ENCODE measurements at regions not wholly inside any gene's neighbourhood (a gene's known extent, or its start where the extent isn't known, plus 50 kb on each side); places are given as distances from the start of the nearest gene placed in this dataset.
"Not testable (repeated sequence)": the region's sequence is repeated elsewhere in the genome, so short reads cannot be mapped to it uniquely, and the experiment has no call there.

DNA sequence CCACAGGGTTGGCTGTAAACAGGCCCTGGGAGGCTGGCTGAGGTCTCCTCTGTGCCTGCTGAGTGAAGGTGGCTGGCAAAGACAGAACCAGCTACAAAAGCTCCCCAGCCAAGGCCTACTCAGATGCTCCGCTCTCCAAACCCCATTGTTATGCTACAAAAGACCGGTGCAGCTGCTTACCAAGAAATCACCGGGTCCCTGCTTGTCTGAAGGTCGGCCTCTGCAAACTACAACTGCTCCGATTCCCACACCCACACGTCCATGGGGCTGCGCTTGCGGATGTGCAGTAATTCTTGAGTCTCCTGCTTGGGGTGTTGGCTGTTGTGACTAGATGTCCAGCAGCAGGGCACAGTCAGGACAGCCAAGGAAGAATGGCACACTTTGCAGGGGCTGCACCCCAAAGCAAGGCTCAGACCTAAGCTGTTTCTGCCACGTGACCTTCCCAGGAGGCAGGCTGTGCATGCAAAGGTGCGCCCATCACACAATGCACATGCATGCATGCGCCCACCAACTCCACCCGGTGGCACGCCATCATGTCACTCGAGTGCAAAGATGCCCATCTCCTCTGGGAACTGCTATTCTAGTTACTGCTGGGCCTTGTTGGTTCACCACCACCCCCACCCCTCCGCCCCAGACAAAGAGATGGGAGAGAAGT lies 97.8 kb downstream of the OAT start:
- no peak for DNase-seq (ENCODE audit: low read depth)
- no peak overlapping the region for H3K4me3 ChIP-seq (ENCODE audit: low read depth, low read length)
- TF ChIP-seq, protein P1, sequence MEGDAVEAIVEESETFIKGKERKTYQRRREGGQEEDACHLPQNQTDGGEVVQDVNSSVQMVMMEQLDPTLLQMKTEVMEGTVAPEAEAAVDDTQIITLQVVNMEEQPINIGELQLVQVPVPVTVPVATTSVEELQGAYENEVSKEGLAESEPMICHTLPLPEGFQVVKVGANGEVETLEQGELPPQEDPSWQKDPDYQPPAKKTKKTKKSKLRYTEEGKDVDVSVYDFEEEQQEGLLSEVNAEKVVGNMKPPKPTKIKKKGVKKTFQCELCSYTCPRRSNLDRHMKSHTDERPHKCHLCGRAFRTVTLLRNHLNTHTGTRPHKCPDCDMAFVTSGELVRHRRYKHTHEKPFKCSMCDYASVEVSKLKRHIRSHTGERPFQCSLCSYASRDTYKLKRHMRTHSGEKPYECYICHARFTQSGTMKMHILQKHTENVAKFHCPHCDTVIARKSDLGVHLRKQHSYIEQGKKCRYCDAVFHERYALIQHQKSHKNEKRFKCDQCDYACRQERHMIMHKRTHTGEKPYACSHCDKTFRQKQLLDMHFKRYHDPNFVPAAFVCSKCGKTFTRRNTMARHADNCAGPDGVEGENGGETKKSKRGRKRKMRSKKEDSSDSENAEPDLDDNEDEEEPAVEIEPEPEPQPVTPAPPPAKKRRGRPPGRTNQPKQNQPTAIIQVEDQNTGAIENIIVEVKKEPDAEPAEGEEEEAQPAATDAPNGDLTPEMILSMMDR (IDR thresholded peaks at IDR 0.05; ENCODE audit: control insufficient read depth, extremely low read depth, insufficient read depth), result no peak

DNA sequence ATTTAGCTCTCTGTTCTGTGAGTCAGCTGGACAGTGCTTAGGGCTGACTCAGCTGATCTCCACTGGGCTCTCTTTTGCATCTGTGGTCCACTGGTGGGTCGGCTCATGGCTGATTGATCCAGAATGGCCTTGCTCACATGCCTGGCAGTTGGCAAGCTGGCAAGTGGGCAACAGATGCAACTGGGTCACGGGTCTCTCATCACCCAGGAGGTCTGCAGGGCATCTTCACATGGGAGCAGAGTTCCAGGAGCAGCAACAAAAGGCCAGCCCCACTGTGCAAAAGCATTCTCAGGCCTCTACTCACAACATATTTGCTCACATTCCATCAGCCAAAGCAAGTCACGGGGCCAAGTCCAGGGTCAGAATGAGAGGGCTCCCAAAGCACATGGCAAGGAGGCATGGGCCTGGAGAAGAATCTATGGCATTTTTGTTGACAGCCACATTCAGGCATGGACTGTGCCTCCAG lies 98.8 kb downstream of the OAT start:
- no peak for DNase-seq (ENCODE audit: low read depth)

DNA sequence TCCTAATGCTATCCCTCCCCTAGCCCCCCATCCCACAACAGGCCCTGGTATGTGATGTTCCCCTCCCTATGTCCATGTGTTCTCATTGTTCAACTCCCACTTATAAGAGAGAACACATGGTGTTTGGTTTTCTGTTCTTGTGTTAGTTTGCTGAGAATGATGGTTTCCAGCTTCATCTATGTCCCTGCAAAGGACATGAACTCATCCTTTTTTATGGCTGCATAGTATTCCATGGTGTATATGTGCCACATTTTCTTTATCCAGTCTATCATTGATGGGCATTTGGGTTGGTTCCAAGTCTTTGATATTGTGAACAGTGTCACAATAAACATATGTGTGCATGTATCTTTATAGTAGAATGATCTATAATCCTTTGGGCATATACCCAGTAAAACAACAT lies 99.2 kb downstream of the OAT start:
- H3K4me3 ChIP-seq (ENCODE audit: low read depth, low read length); DNase-seq (ENCODE audit: low read depth): not testable (repeated sequence)

More for the DNA sequence above, 98.8 kb downstream of the OAT start:
- no peak overlapping the region for H3K4me3 ChIP-seq (ENCODE audit: low read depth, low read length)
- TF ChIP-seq, protein P1 (IDR thresholded peaks at IDR 0.05; ENCODE audit: control insufficient read depth, extremely low read depth, insufficient read depth), result no peak

DNA sequence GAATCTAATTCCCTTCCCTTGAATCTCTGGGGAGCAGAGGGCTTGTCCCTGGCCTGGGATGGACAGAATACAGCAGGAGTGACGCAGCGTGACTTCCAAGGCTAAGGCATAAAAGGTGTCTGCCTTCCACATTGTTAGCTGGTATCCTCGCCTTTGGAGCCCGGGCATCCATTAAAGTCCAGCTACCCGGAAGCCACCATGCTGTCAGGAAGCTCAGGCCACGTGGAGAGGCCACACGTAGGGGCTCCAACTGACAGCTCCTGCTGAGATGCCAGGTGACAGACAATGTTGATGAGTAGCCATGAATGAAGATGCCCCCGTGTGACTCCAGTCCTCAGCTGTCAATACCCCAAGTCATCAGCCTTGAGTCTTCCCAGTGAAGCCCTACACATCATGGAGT lies 99.9 kb downstream of the OAT start:
- no peak for DNase-seq (ENCODE audit: low read depth)
- no peak overlapping the region for H3K4me3 ChIP-seq (ENCODE audit: low read depth, low read length)
- TF ChIP-seq, protein P1 (IDR thresholded peaks at IDR 0.05; ENCODE audit: control insufficient read depth, extremely low read depth, insufficient read depth), result no peak

DNA sequence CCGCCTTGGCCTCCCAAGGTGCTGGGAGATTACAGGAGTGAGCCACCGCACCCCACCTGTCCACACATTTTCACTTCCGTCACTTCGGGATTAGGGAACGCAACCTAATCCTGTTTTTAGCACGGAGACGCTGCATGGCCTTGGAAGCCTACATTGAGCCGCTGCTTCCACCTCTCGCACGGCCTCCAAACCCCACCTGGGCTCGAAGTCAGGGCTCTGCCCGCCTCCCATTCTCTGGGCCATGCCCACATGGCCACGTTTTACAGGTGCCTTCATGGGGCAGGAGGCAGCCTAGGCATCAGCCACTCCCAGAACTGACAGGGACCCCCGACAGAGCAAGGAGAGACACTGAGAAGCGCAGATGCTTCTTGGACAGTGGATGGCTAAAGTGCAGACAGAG lies 100.6 kb downstream of the OAT start:
- DNase-seq (ENCODE audit: low read depth), result no peak
- TF ChIP-seq, protein P1 (IDR thresholded peaks at IDR 0.05; ENCODE audit: control insufficient read depth, extremely low read depth, insufficient read depth), result no peak

DNA sequence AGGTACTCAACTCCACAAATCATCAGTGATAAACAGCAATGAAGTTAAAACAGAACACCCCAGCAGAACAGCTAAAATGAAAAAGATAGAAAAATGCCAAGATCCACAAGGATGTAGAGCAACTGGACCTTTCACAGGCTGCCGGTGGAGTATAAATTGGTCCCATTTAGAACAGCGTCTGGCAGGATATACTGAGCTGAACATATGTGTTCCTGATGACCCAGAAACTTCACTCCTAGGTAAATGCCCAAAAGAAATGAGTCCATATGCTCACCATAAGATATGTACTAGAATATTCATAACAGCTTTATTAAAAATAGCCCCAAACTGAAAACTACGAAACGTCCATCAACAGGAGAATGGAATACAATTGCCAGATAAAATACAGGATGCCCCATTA lies 102.4 kb downstream of the OAT start:
- no peak for DNase-seq (ENCODE audit: low read depth)
- no peak overlapping the region for H3K4me3 ChIP-seq (ENCODE audit: low read depth, low read length)
- TF ChIP-seq, protein P1 (IDR thresholded peaks at IDR 0.05; ENCODE audit: control insufficient read depth, extremely low read depth, insufficient read depth), result no peak

More for the DNA sequence above, 100.6 kb downstream of the OAT start:
- H3K4me3 ChIP-seq (ENCODE audit: low read depth, low read length), result no peak overlapping the region

DNA sequence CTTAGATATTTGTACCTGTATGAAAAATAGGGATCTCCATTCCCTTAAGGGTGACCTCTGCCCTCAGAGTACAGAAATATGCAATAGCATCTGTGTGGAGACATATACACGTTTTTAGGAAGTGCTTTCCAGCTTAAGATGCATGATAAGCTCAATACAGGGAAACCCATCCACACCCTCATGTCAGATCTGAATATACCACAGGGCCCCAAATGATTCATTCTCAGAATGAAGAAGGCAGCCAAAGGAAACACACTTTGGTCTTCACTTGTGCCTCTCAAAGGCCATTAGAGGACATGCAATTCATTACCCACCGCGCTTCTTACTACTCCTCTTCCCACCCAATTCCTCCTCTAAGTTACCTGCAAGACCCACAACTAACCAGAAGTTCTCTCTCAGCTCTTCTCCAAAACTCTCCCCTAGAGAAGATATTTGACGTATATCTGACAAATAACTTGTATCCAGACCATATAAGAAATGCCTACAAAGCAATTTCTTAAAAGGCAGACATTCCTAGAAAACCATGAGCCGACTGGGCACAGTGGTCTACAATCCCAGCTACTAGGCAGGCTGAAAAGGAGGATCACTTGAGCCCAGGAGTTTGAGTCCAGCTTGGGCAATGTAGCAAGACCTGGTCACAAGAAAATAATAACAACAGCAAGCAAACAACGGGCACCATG lies 103.0 kb downstream of the OAT start:
- no peak for DNase-seq (ENCODE audit: low read depth)
- TF ChIP-seq, protein P1 (IDR thresholded peaks at IDR 0.05; ENCODE audit: control insufficient read depth, extremely low read depth, insufficient read depth), result no peak
- no peak overlapping the region for H3K4me3 ChIP-seq (ENCODE audit: low read depth, low read length)
